Endodermal cell (in vitro differentiated cells): ENCODE measurements at regions not wholly inside any gene's neighbourhood (a gene's known extent, or its start where the extent isn't known, plus 50 kb on each side); places are given as distances from the start of the nearest gene placed in this dataset.

ENCODE experiments used
- DNase-seq: peaks from one replicate; pipeline ENCODE4 v3.0.0-alpha.2; 2017
- H3K27ac ChIP-seq: 2 replicates; pipeline ENCODE4 v1.5.1; 2013; ENCODE audit warnings: mild to moderate bottlenecking, low read depth, low read length, moderate library complexity
- H3K27me3 ChIP-seq: 2 replicates; pipeline ENCODE4 v1.6.1; 2013; ENCODE audit warnings: mild to moderate bottlenecking, low read length, moderate library complexity; ENCODE audit not compliant: insufficient read depth, control insufficient read depth, poor library complexity, severe bottlenecking
- H3K36me3 ChIP-seq: 2 replicates; pipeline ENCODE4 v1.7.0; 2013; ENCODE audit warnings: mild to moderate bottlenecking, low read length, moderate library complexity; ENCODE audit not compliant: control insufficient read depth, insufficient read depth
- H3K4me1 ChIP-seq: one replicate; pipeline ENCODE4 v1.7.0; 2013; ENCODE audit warnings: low read length; ENCODE audit not compliant: control insufficient read depth, insufficient read depth
- H3K4me3 ChIP-seq: 2 replicates; pipeline ENCODE4 v1.5.1; 2013; ENCODE audit warnings: mild to moderate bottlenecking, low read length, moderate library complexity
- H3K9ac ChIP-seq: 2 replicates; pipeline ENCODE4 v1.6.1; 2013; ENCODE audit warnings: mild to moderate bottlenecking, low read length, moderate library complexity; ENCODE audit not compliant: poor library complexity, severe bottlenecking; ENCODE audit errors: extremely low read depth
- H3K9me3 ChIP-seq: 2 replicates; pipeline ENCODE4 v1.6.1; 2013; ENCODE audit warnings: mild to moderate bottlenecking, low read length, moderate library complexity; ENCODE audit not compliant: control insufficient read depth
- H3K27ac Mint-ChIP-seq: 2 replicates; pipeline ENCODE4 v1.8.0; 2020; ENCODE audit warnings: mixed read lengths
- H3K27me3 Mint-ChIP-seq: 2 replicates; pipeline ENCODE4 v1.8.0; 2021; ENCODE audit warnings: mild to moderate bottlenecking, mixed read lengths; ENCODE audit not compliant: insufficient read depth
- H3K36me3 Mint-ChIP-seq: 2 replicates; pipeline ENCODE4 v1.8.0; 2020; ENCODE audit warnings: low read depth, mixed read lengths
- H3K4me1 Mint-ChIP-seq: 2 replicates; pipeline ENCODE4 v1.8.0; 2020; ENCODE audit warnings: mixed read lengths
- H3K4me3 Mint-ChIP-seq: 2 replicates; pipeline ENCODE4 v1.8.0; 2020; ENCODE audit warnings: mild to moderate bottlenecking, moderate library complexity, mixed read lengths
- H3K9me3 Mint-ChIP-seq: 2 replicates; pipeline ENCODE4 v1.8.0; 2020; ENCODE audit warnings: mild to moderate bottlenecking, mixed read lengths
- CTCF ChIP-seq: fragments of 200-600 bp; sonication (generic); conservative IDR thresholded peaks from 2 replicates; pipeline ENCODE4 v1.5.0; 2021; ENCODE audit warnings: antibody characterized with exemption, mild to moderate bottlenecking
- WGBS, 2 experiments: methylation state at CpG; one replicate each; pipeline versions ENCODE4 v1.1.5 to v1.1.7; 2013; ENCODE audit warnings: missing lambda C conversion rate in 2 of 2, mixed read lengths in 1 of 2; ENCODE audit not compliant: insufficient coverage in 1 of 2, insufficient read length in 1 of 2; 5-methylcytosine and 5-hydroxymethylcytosine counted together

- no peaks in the 10 kb centered on the region for H3K27me3 ChIP-seq
- Mint-ChIP-seq H3K4me3 (no peak overlapping the region), H3K36me3 (no peaks in the 10 kb centered on the region), H3K4me1 (no peaks in the 10 kb centered on the region), H3K27me3 (no peaks in the 10 kb centered on the region), H3K27ac (no peak overlapping the region), H3K9me3 (peaks cover 4% of the 10 kb centered on the region)
- no peak for DNase-seq
- H3K4me1 ChIP-seq, result no peaks in the 10 kb centered on the region
- no peak for TF ChIP-seq CTCF
- WGBS, 2 experiments, result 92 to 97% methylated on average over 7 of the region's 8 CpGs
- no peak overlapping the region for H3K9ac ChIP-seq
- no peaks in the 10 kb centered on the region for H3K9me3 ChIP-seq
- H3K27ac ChIP-seq, result no peak overlapping the region
- no peak overlapping the region for H3K4me3 ChIP-seq
- H3K36me3 ChIP-seq, result no peaks in the 10 kb centered on the region
These were observed 215.5 kb upstream of the USP25 start for GRCh38 chr21:15514073-15514946.

- Mint-ChIP-seq H3K36me3 (no peaks in the 10 kb centered on the region), H3K4me1 (no peaks in the 10 kb centered on the region), H3K4me3 (no peak overlapping the region), H3K27me3 (no peaks in the 10 kb centered on the region), H3K9me3 (peaks cover 4% of the 10 kb centered on the region), H3K27ac (no peak overlapping the region)
- no peak for TF ChIP-seq CTCF
- H3K36me3 ChIP-seq, result no peaks in the 10 kb centered on the region
- H3K4me3 ChIP-seq, result no peak overlapping the region
- no peak for DNase-seq
- no peak overlapping the region for H3K27ac ChIP-seq
- H3K4me1 ChIP-seq, result no peaks in the 10 kb centered on the region
- 93 to 100% methylated on average over 1 to 2 of the region's 2 CpGs for WGBS, 2 experiments
- no peaks in the 10 kb centered on the region for H3K9me3 ChIP-seq
- H3K27me3 ChIP-seq, result no peaks in the 10 kb centered on the region
- no peak overlapping the region for H3K9ac ChIP-seq
These were observed 213.9 kb upstream of the USP25 start for GRCh38 chr21:15515908-15516307.

GRCh38 chr21:15517394-15517793, 212.4 kb upstream of the USP25 start:
- Histone ChIP-seq H3K9me3 (no peaks in the 10 kb centered on the region), H3K36me3 (no peaks in the 10 kb centered on the region), H3K9ac (no peak overlapping the region), H3K27ac (no peak overlapping the region), H3K4me1 (no peaks in the 10 kb centered on the region), H3K27me3 (no peaks in the 10 kb centered on the region), H3K4me3 (no peak overlapping the region)
- Mint-ChIP-seq H3K27me3 (no peaks in the 10 kb centered on the region), H3K4me1 (no peaks in the 10 kb centered on the region), H3K27ac (no peak overlapping the region), H3K36me3 (no peaks in the 10 kb centered on the region), H3K9me3 (peaks cover 4% of the 10 kb centered on the region), H3K4me3 (no peak overlapping the region)
- TF ChIP-seq CTCF, result no peak
- no peak for DNase-seq
